Calu3 (cell line): ENCODE measurements at regions not wholly inside any gene's neighbourhood (a gene's known extent, or its start where the extent isn't known, plus 50 kb on each side); places are given as distances from the start of the nearest gene placed in this dataset.

Experiments
- BruUV-seq: library from RNA; stranded (reverse); fragments of 400-500 nt; replicated peaks from 2 replicates; lab custom pipeline; 2021; lab: Mats Ljungman, UMichigan
- CTCF ChIA-PET: fragments of 300-600 bp; sonication (Branson Sonifier 250); formaldehyde crosslinking; loops from one replicate; lab custom pipeline; 2022; ENCODE audit warnings: antibody characterized with exemption; lab: Charles Lee
- DNase-seq: peaks from one replicate; pipeline ENCODE4 v3.0.0; 2022
- H3K27ac Mint-ChIP-seq: one replicate; pipeline ENCODE4 v1.8.0; 2022; ENCODE audit warnings: mixed read lengths; ENCODE audit not compliant: unreplicated experiment
- H3K27me3 Mint-ChIP-seq: one replicate; pipeline ENCODE4 v1.8.0; 2022; ENCODE audit warnings: mixed read lengths; ENCODE audit not compliant: unreplicated experiment
- H3K36me3 Mint-ChIP-seq: one replicate; pipeline ENCODE4 v1.8.0; 2022; ENCODE audit warnings: mild to moderate bottlenecking, moderate library complexity, mixed read lengths; ENCODE audit not compliant: insufficient read depth, unreplicated experiment
- H3K4me1 Mint-ChIP-seq: one replicate; pipeline ENCODE4 v1.8.0; 2022; ENCODE audit warnings: mild to moderate bottlenecking, low read depth, mixed read lengths; ENCODE audit not compliant: unreplicated experiment
- H3K4me3 Mint-ChIP-seq: one replicate; pipeline ENCODE4 v1.8.0; 2022; ENCODE audit warnings: mild to moderate bottlenecking, low read depth, moderate library complexity, mixed read lengths; ENCODE audit not compliant: unreplicated experiment
- H3K9me3 Mint-ChIP-seq: one replicate; pipeline ENCODE4 v1.8.0; 2022; ENCODE audit warnings: low read depth, mixed read lengths; ENCODE audit not compliant: unreplicated experiment
- intact Hi-C: fragments of 100-400 bp; cut with micrococcal nuclease; formaldehyde crosslinking; loops from one replicate; pipeline ENCODE4 v1.10.0; 2022; ENCODE audit not compliant: unreplicated experiment
- TF ChIP-seq, protein P1 (sequence below): fragments of 200-600 bp; IDR thresholded peaks from one replicate; pipeline ENCODE4 v1.8.0; 2022; ENCODE audit warnings: antibody characterized with exemption; ENCODE audit not compliant: unreplicated experiment

DNA sequence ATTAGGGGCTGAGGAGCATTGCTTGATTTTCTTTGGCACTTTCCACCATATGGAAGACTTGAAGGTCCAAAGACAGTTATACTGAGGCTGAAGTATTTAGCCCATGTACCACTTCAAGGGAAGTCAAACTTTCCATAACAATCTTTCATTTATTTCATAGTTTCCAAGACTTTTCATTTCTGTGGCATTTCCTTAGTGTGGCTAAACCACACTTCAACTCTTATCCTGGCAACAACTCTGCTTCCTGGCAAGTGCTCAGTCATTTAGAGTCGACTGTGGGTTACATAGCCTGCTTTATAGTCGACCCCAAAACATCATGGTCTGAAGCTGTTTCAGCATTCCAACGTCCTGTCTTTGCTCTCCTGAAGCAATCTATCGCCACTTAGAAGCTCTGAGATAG lies 343.0 kb upstream of the SEMA3D start:
- Mint-ChIP-seq H3K9me3 (no peaks in the 10 kb centered on the region), H3K27me3 (no peaks in the 10 kb centered on the region), H3K4me1 (peaks cover 12% of the 10 kb centered on the region), H3K36me3 (no peaks in the 10 kb centered on the region), H3K27ac (no peak overlapping the region), H3K4me3 (no peak overlapping the region)
- intact Hi-C loops: no loop called here
- BruUV-seq: no TSS peak
- TF ChIP-seq, protein P1, sequence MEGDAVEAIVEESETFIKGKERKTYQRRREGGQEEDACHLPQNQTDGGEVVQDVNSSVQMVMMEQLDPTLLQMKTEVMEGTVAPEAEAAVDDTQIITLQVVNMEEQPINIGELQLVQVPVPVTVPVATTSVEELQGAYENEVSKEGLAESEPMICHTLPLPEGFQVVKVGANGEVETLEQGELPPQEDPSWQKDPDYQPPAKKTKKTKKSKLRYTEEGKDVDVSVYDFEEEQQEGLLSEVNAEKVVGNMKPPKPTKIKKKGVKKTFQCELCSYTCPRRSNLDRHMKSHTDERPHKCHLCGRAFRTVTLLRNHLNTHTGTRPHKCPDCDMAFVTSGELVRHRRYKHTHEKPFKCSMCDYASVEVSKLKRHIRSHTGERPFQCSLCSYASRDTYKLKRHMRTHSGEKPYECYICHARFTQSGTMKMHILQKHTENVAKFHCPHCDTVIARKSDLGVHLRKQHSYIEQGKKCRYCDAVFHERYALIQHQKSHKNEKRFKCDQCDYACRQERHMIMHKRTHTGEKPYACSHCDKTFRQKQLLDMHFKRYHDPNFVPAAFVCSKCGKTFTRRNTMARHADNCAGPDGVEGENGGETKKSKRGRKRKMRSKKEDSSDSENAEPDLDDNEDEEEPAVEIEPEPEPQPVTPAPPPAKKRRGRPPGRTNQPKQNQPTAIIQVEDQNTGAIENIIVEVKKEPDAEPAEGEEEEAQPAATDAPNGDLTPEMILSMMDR: no peak
- CTCF ChIA-PET: no interaction called here
- DNase-seq: no peak

DNA sequence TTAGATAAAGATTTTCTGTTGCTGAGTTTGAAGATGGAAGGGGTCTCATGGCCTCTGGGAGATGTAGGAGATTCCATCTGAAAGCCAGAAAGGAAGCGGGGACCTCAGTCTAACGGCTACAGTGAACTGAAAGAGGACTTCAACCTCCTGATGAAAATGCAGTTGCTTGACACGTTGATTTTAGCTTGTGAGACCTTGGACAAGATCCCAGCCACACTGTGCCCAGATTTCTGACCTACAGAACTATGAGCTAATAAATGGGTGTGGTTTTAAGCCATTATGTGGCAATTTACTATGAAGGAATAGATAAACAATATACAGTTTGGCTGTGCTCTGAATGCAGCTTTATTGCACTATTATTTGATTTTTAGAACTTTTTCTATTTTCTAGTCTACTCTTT lies 342.3 kb upstream of the SEMA3D start:
- CTCF ChIA-PET: no interaction called here
- TF ChIP-seq, protein P1: no peak
- Mint-ChIP-seq H3K9me3 (no peaks in the 10 kb centered on the region), H3K27ac (no peak overlapping the region), H3K4me1 (peaks cover 12% of the 10 kb centered on the region), H3K4me3 (no peak overlapping the region), H3K36me3 (no peaks in the 10 kb centered on the region), H3K27me3 (no peaks in the 10 kb centered on the region)
- intact Hi-C loops: no loop called here
- no TSS peak for BruUV-seq
- no peak for DNase-seq

DNA sequence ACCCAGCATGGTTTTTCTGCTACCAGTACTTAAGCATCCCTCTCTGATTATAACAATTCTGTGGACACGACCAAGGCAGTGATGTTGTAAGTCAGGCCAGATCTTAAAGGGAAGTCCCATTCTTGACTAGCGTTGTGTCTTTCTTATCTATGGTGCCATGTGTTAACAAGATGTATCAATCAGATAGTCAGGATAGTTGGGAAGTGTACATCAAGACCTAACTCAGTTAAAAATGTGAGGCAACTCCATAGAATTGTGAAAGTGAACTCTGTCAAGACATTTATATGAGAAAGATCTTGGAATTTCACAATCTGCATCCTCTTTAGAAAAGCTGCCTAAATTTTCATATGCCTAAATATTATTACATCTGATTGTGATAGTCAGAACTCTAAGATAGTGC lies 341.7 kb upstream of the SEMA3D start:
- TF ChIP-seq, protein P1: no peak
- no peaks in the 10 kb centered on the region for H3K36me3 Mint-ChIP-seq

DNA sequence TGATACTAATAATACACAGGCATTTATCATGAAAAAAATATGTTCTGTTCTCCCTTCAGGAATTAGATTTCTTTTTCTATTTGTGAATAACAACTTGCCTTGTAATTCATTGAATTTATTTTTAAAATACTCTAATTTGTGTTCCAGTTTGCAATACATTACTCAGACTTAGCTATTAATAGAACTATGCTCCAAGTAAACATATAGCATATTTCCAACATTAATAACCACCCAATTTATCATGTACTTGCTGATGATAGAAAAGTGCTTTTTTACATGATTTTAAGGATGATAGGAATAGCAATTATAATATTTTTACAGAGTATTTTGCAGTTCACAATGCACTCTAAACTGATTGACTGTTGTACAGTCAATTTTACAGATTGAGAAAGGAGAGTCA lies 338.8 kb upstream of the SEMA3D start:
- intact Hi-C loops: no loop called here
- no TSS peak for BruUV-seq
- Mint-ChIP-seq H3K4me1 (peaks cover 12% of the 10 kb centered on the region), H3K4me3 (no peak overlapping the region), H3K9me3 (no peaks in the 10 kb centered on the region), H3K27me3 (no peaks in the 10 kb centered on the region), H3K27ac (no peak overlapping the region), H3K36me3 (no peaks in the 10 kb centered on the region)
- no peak for DNase-seq
- CTCF ChIA-PET: interaction anchor here (0.7 kb wide), 1 partner anchor 155 kb away, joined by 3 read pairs; no protein-coding TSS in a partner anchor
- TF ChIP-seq, protein P1: no peak

More for the DNA sequence above, 341.7 kb upstream of the SEMA3D start:
- Mint-ChIP-seq H3K27me3 (no peaks in the 10 kb centered on the region), H3K4me1 (peaks cover 12% of the 10 kb centered on the region), H3K27ac (no peak overlapping the region), H3K4me3 (no peak overlapping the region), H3K9me3 (no peaks in the 10 kb centered on the region)
- CTCF ChIA-PET: no interaction called here
- intact Hi-C loops: no loop called here
- no TSS peak for BruUV-seq
- no peak for DNase-seq
